Neural crest cell (in vitro differentiated cells): ENCODE measurements at regions not wholly inside any gene's neighbourhood (a gene's known extent, or its start where the extent isn't known, plus 50 kb on each side); places are given as distances from the start of the nearest gene placed in this dataset.

Experiments used
- DNase-seq: peaks from one replicate; pipeline ENCODE4 v3.0.0; 2021; ENCODE audit warnings: low read depth, mixed read lengths, low spot score
- H3K27ac Mint-ChIP-seq: one replicate; pipeline ENCODE4 v1.8.0; 2021; ENCODE audit warnings: mild to moderate bottlenecking, mixed read lengths; ENCODE audit not compliant: unreplicated experiment
- H3K27me3 Mint-ChIP-seq: 2 replicates; pipeline ENCODE4 v1.8.0; 2021; ENCODE audit warnings: low read depth, mild to moderate bottlenecking, mixed read lengths
- H3K36me3 Mint-ChIP-seq: 2 replicates; pipeline ENCODE4 v1.8.0; 2021; ENCODE audit warnings: low read depth, mild to moderate bottlenecking, mixed read lengths
- H3K4me1 Mint-ChIP-seq: 2 replicates; pipeline ENCODE4 v1.8.0; 2021; ENCODE audit warnings: mixed read lengths
- H3K4me3 Mint-ChIP-seq: one replicate; pipeline ENCODE4 v1.8.0; 2021; ENCODE audit warnings: mild to moderate bottlenecking, mixed read lengths
- H3K9me3 Mint-ChIP-seq: 2 replicates; pipeline ENCODE4 v1.8.0; 2021; ENCODE audit warnings: mixed read lengths
- TF ChIP-seq, protein P1 (sequence below): fragments of 200-600 bp; sonication (generic); conservative IDR thresholded peaks from 2 replicates; pipeline ENCODE4 v1.5.0; 2021; ENCODE audit warnings: antibody characterized with exemption, mild to moderate bottlenecking

DNA sequence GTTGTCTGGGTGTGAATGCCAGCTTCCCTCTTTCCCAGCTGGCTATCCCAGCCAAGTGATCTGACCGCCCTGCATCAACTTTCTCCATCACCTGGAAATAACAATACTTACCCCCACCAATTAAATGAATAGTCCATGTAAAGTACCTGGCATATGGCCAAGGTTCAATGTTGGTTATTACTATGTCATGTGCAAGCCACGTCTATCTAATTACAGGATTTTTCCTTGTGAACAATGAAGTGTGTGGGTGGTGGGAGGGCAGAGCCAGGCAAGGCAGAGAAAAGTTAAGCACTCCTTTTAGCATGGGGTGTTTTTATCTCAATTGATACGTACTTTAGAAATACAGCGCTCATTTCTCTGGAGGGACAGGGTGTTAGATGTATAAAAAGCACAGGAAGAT, 121.1 kb downstream of the NHLRC3 start:
- DNase-seq, result no peak
- TF ChIP-seq, protein P1, sequence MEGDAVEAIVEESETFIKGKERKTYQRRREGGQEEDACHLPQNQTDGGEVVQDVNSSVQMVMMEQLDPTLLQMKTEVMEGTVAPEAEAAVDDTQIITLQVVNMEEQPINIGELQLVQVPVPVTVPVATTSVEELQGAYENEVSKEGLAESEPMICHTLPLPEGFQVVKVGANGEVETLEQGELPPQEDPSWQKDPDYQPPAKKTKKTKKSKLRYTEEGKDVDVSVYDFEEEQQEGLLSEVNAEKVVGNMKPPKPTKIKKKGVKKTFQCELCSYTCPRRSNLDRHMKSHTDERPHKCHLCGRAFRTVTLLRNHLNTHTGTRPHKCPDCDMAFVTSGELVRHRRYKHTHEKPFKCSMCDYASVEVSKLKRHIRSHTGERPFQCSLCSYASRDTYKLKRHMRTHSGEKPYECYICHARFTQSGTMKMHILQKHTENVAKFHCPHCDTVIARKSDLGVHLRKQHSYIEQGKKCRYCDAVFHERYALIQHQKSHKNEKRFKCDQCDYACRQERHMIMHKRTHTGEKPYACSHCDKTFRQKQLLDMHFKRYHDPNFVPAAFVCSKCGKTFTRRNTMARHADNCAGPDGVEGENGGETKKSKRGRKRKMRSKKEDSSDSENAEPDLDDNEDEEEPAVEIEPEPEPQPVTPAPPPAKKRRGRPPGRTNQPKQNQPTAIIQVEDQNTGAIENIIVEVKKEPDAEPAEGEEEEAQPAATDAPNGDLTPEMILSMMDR, result no peak

DNA sequence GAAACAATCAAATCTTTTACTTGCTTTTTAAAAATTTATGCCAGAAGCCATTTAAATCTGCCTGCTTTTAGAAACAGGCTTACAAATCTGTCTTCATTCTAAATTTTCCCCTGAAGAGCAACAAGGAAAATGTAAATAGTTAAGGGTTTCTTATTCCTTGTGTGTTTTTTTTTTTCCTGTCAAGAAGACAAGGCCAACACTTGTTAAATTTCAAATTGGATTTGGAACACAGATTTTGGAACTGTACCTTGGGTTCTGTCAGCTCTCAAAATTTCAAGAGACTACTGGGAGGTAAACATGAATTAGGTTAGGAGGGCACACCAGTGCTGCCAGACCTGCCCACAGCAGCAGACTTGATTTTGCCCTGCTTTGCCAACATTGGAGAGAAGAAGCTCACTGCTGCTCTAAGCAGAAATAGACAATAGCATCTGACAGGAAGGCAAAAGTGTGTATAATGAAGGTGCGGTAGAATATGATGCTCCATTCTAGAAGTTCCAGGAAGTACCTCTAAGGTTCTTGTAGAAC, 121.7 kb downstream of the NHLRC3 start:
- Mint-ChIP-seq H3K9me3 (peaks cover 3% of the 10 kb centered on the region), H3K4me3 (no peak overlapping the region), H3K27me3 (no peaks in the 10 kb centered on the region), H3K27ac (no peak overlapping the region), H3K36me3 (no peaks in the 10 kb centered on the region), H3K4me1 (peaks cover 10% of the 10 kb centered on the region)
- TF ChIP-seq, protein P1, result no peak
- no peak for DNase-seq

More for the DNA sequence above, 121.1 kb downstream of the NHLRC3 start:
- no peak overlapping the region for H3K27ac Mint-ChIP-seq
- H3K4me1 Mint-ChIP-seq, result peaks cover 10% of the 10 kb centered on the region
- H3K4me3 Mint-ChIP-seq, result no peak overlapping the region
- no peaks in the 10 kb centered on the region for H3K36me3 Mint-ChIP-seq
- H3K9me3 Mint-ChIP-seq, result peaks cover 3% of the 10 kb centered on the region
- no peaks in the 10 kb centered on the region for H3K27me3 Mint-ChIP-seq

DNA sequence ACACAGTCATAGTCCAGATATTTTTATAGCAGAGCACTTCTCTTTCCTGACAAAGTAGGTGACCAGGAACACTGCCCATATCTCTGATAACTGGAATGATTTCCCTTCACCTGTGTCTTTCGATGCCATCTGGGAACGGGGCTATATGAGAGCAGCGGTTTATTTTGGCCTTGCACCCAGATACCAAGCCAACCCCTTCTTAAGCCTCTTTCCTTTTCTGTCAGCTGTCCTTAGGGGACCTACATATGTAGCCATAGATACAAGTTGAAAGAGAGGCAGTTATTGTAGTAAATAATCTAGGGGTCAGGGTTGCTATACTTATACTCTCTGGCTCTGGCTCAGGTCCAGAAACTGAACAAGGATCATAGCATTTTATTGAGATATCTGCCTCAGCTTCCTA, 128.8 kb downstream of the NHLRC3 start:
- TF ChIP-seq, protein P1, result no peak
- Mint-ChIP-seq H3K4me3 (no peak overlapping the region), H3K9me3 (peaks cover 3% of the 10 kb centered on the region), H3K27me3 (no peaks in the 10 kb centered on the region), H3K27ac (no peak overlapping the region), H3K36me3 (no peaks in the 10 kb centered on the region), H3K4me1 (no peaks in the 10 kb centered on the region)
- DNase-seq, result no peak

DNA sequence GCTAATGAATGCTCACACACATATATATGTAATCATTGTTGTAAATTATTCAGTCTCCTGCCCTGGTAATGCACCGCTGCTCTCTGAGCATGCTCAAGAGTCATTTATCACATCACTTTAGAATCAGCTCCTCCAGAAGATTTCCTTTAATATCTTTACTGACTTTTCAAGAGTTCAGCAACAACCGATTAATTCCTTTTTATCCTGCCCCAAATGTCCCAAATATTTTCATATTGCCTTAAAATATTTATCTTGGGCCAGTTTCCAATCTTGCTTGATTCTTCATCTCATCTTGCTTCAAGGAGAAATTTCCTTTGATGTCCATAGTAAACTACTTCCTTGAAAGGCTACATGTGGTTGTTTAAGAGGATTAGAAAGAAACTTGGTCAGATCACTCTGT, 132.5 kb downstream of the NHLRC3 start:
- DNase-seq, result no peak
- Mint-ChIP-seq H3K27me3 (no peaks in the 10 kb centered on the region), H3K9me3 (no peaks in the 10 kb centered on the region), H3K36me3 (no peaks in the 10 kb centered on the region), H3K27ac (no peak overlapping the region), H3K4me3 (no peak overlapping the region), H3K4me1 (no peaks in the 10 kb centered on the region)
- TF ChIP-seq, protein P1, result no peak

DNA sequence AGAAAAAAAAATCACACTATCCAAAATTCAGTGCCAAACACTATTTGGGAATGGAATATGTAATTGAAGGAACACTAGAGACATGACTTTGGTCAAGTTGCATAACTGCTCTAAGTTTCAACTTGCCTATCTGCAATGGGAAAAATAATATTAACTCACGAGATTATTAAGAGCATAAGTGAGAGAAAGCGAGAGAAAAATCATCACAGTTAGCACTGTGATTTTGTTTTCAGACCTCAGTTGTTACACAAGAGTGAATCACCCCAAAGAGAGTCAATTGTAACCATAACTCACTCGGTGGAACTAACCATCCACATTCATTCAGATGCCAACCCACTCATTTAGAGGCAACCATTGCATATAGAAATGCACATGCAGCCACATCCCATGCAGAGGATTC, 147.1 kb downstream of the NHLRC3 start:
- H3K36me3 Mint-ChIP-seq, result no peaks in the 10 kb centered on the region
- TF ChIP-seq, protein P1, result no peak
- no peak overlapping the region for H3K27ac Mint-ChIP-seq
- H3K4me1 Mint-ChIP-seq, result no peaks in the 10 kb centered on the region
- DNase-seq, result no peak
- no peak overlapping the region for H3K4me3 Mint-ChIP-seq
- no peaks in the 10 kb centered on the region for H3K9me3 Mint-ChIP-seq
- H3K27me3 Mint-ChIP-seq, result no peaks in the 10 kb centered on the region
